ENCODE measurements at regions not wholly inside any gene's neighbourhood (a gene's known extent, or its start where the extent isn't known, plus 50 kb on each side); places are given as distances from the start of the nearest gene placed in this dataset.
"Not testable (repeated sequence)": the region's sequence is repeated elsewhere in the genome, so short reads cannot be mapped to it uniquely, and the experiment has no call there.

- no peak for DNase-seq (ENCODE audit: low read depth, low spot score)
Measured at GRCh38 chr1:182003953-182004586, 57.4 kb downstream of the ZNF648 start.

DNA sequence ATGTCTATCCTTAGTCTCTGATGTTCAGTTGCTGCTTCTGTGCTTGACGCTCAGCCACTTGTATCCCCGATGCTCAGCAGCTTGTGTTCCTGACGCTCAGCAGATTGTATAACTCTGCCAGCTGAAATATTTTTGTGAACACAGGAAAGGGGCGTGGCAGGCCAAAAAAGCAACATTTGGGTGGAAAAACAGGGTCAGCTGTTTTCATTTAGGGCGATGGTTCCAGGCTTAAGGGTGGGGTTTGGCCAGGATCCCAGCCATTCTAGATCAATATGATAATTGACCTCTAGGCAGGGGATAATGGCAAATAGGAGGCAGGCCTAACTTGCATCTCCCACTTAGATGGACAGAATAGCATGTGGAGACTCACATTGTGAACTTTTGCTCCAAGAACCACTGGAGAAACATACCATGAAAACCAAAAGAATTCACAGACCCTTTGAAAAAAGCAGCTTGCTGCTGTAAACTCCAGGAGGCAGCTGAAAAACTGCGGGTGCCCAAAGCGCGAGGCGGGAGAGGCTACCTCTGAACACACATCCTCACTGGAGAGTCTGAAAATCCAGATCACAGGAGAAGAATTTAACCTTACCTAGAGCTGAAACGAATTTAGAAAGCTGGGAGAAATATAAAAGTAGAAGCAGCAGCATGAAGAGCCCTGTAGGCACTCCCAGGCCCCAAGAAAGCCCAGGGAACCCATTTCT is 58.3 kb downstream of the ZNF648 start:
- no peak for DNase-seq (ENCODE audit: low read depth, low spot score)

DNA sequence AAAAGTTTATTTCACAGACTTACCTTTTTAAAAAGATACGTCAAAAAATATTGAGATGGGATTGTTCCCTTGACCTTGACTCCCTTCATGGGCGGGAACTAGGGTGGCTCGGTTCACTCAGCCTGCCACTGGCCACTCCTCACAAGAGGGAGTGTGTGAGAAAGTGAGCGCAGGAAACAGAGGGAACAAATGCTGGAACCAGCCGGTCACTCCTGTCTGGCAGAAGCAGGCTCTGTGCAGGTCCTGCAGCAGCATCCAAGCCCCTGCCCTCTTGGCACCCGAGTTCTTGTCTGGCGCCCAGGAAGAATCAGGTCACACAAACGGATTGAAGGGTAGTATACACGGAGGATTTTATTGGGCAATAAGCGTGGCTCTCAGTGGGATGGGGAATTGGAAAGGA is 58.9 kb downstream of the ZNF648 start:
- no peak for DNase-seq (ENCODE audit: low read depth, low spot score)

DNA sequence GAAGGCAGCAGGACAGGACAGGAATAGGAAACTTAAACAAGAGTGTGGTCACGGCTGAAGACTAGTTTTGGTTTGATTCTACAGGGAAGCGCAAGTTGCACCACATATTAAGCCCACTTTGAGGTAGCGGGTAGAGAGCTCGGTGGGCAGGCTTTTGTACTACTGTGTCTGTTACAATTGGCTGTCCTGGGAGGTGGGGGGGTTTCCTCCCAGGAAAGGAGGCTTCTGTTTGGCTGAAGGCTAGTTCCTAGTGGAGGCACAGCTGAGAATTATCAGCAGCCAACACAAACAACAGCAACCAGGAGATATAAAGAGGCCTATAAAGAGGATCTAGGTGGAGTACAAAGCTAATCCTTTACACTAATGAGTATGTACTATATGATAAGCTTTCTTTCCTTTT is 62.7 kb downstream of the ZNF648 start:
- DNase-seq (ENCODE audit: low read depth, low spot score), result no peak

DNA sequence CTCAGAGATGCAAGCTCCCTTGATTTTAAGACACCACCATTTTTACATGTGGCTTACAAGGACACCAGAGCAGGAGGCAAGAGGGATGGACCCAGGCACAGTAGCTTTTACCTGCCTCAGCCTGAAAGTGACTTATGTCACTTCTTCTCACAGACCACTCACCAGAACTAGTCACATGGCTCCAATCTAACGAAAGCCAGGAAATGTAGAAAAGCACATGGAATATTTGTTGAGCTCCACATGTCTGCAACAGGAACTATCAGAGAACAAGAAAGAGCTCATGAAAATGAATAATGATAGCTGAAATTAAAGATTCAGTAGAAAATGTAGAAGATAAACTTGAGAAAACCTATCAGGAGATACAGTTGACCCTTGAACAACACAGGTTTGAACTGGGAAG is 69.4 kb downstream of the ZNF648 start:
- DNase-seq (ENCODE audit: low read depth, low spot score), result no peak

DNA sequence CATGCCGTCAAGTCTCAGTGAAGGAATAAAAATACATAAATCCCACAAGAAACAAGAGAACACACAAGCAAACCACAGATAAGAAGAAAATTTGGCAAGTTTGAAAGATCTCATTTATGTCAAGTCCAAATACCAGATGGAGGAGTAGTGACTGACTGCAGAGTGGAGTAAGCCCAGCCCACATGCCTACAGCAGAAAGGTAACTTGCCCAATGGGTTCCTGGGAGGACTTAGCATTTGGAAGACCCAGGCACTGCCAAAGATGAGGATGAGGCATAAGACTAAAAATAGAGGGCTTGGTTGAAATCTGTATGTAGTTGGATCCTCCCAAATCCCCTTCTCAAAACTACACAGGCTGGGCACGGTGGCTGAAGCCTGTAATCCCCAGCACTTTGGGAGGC is 70.8 kb downstream of the ZNF648 start:
- no peak for DNase-seq (ENCODE audit: low read depth, low spot score)

GRCh38 chr1:181989261-181989920 is 72.1 kb downstream of the ZNF648 start:
- no peak for DNase-seq (ENCODE audit: low read depth, low spot score)

- DNase-seq (ENCODE audit: low read depth, low spot score), result no peak
Measured at GRCh38 chr1:181987996-181988395, 73.5 kb downstream of the ZNF648 start.

- peak; percentile 39 for DNase-seq (ENCODE audit: low read depth, low spot score)
Measured at GRCh38 chr1:181987334-181987895, 74.1 kb downstream of the ZNF648 start.

- DNase-seq (ENCODE audit: low read depth, low spot score), result peak; percentile 33
Measured at GRCh38 chr1:181986907-181987305, 74.6 kb downstream of the ZNF648 start.

DNA sequence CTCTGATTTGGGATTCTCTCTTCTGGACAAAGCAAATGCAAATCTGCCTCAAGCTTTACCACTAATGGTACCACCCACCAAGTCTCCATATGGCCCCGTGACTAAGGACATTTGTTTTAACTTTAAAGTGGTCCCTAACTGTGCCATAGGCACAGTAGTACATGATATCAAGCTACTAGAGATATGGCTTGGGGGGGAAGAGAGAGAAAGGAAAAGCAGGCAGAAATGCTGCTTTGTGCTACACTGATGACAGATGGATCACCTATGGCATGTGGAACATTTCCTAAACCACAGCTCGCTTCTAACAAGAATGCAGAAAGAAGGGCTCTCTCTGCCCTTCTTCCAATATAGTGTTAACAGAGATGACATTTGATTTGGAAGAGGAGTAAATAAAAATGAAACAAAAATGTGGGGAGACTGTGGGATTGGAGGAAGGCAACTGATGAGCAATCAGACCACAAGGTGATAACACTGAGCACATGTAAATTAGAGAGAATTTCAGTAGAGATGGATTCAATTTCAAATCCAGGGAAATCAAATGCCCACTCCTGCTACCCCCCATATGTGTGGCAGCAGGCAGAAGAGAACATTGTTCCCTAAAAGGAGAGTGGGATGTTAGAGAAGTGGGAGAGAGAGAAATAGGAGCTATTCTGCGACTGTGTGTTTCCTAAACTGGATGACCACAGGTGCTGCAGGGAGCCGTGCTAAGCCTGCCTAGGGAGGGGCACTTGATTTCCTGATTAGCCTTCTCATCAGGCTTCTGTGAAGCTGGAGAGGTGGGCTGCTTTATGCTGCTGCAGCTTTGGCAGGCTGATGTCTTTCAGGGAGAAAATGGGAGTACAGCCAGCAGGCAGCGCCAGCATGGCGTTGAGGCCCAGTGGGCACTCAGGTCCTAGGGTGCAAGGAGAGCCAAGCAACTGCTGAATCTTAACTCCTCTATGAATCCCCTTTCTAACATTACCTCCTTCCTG is 75.3 kb downstream of the ZNF648 start:
- DNase-seq (ENCODE audit: low read depth, low spot score), result no peak

DNA sequence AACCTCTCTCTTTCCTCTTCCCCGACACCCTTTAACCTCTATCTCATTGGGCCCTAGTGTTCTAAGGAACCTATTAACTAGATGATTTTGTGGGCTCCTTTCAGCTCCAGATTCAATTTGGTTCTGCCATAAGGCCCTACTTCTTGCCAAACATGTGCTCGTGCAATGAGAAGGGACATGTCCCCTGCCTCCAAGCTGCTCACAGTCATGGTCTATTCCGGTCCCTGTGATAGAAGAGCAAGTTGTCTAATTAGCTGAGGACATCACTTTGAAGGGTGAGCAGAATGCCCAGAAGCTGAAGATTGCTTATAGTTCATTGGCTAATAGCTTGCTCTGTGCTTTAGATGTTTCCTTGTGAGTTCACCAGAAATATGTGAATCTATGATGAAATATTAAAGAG is 76.2 kb downstream of the ZNF648 start:
- DNase-seq (ENCODE audit: low read depth, low spot score), result no peak

GRCh38 chr1:181984006-181984405 is 77.5 kb downstream of the ZNF648 start:
- no peak for DNase-seq (ENCODE audit: low read depth, low spot score)

DNA sequence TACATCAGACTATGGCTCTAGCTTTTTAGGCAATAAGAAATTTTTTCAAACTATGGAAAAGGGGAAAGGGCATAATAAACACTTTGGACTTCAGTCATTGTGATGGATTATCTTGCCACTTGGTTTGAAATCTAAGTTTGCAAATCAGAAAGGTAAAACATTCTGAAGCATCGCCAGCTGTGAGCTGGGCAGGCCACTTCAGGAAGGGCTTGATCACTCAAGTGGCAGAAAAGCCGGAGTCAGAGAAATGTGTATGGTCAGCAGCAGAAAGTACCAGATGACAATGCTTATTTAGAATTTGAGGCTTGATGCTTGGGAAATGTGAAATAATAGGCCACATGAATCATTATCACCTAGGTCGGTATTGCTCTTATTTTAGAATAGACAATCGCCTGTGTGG is 79.7 kb downstream of the ZNF648 start:
- DNase-seq (ENCODE audit: low read depth, low spot score), result no peak

GRCh38 chr1:181972256-181972655 is 89.3 kb downstream of the ZNF648 start:
- no peak for DNase-seq (ENCODE audit: low read depth, low spot score)

GRCh38 chr1:181971424-181971823 is 90.1 kb downstream of the ZNF648 start:
- DNase-seq (ENCODE audit: low read depth, low spot score), result no peak

DNA sequence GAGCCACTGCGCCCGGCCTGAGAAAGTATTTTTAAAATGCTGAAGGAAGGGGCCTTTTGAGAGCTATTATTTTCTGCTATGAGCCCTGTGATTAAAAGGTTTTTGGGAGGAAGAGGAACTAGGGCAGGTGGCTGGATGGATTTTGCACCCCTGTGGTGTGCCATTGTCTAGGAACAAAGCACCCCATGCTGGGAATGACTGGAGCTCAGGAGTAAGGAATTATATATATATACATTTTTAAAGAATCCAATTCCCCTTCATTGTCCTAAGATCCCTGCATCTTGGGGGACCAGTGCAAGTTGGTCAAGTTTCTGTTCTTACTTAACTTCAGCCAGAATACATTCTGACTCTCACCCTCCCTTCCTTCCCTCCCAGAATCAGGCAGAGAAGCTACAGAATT is 91.6 kb downstream of the ZNF648 start:
- DNase-seq (ENCODE audit: low read depth, low spot score), result no peak

- not testable (repeated sequence) for DNase-seq (ENCODE audit: low read depth, low spot score)
Measured at GRCh38 chr1:181954696-181955095, 106.8 kb downstream of the ZNF648 start.

- DNase-seq (ENCODE audit: low read depth, low spot score), result not testable (repeated sequence)
Measured at GRCh38 chr1:181954178-181954577, 107.3 kb downstream of the ZNF648 start.

GRCh38 chr1:181953596-181953995 is 107.9 kb downstream of the ZNF648 start:
- DNase-seq (ENCODE audit: low read depth, low spot score), result no peak

DNA sequence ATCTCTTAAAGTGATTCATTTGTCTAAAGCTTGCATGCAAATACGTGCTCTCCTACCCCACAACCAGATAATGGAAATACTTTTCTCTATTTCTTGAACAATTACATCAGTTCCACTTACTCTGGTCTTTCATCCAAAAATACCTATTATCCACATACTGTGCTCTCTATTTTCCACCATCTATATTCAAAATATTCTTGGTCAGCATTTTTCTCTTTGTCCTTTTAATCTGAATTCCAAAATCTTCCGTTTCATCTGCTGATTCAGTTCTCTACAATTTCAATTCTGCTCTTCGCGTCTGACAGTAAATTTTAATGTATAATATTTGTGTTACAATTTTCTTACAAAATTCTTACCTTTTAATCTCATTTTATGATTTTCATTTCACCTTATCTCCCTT is 110.3 kb downstream of the ZNF648 start:
- no peak for DNase-seq (ENCODE audit: low read depth, low spot score)

DNA sequence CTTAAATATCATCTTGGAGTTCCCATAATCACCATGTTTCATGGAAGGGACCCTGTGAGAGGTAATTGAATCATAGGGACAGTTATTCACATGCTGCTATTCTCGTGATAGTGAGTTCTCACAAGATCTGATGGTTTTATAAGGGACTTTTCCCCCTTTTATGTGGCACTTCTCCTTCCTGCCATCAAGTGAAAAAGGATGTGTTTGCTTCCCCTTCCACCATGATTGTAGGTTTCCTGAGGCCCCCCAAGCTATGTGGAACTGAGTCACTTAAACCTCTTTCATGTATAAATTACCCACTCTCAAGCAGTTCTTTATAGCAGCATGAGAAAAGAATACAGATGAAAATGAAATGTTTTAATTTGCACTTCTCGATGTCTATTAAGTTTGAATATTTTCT is 112.0 kb downstream of the ZNF648 start:
- DNase-seq (ENCODE audit: low read depth, low spot score), result no peak
